MM.1S (cell line): ENCODE measurements at regions not wholly inside any gene's neighbourhood (a gene's known extent, or its start where the extent isn't known, plus 50 kb on each side); places are given as distances from the start of the nearest gene placed in this dataset.

Experiments used
- DNase-seq: peaks from one replicate; pipeline ENCODE4 v3.0.0-alpha.2; 2015
- H2AFZ ChIP-seq: fragments of 300-600 bp; sonication (generic); 2 replicates; pipeline ENCODE4 v1.6.0; 2016; ENCODE audit warnings: antibody characterized with exemption, low read length
- H3F3A ChIP-seq: fragments of 300-600 bp; sonication (generic); 2 replicates; pipeline ENCODE4 v1.6.1; 2016; ENCODE audit warnings: mild to moderate bottlenecking, antibody characterized with exemption, low read length, moderate library complexity, mixed read lengths; ENCODE audit not compliant: insufficient read depth
- H3K27ac ChIP-seq: fragments of 300-600 bp; sonication (generic); 2 replicates; pipeline ENCODE4 v1.5.1; 2016; ENCODE audit warnings: mild to moderate bottlenecking, low read length
- H3K27me3 ChIP-seq: fragments of 300-600 bp; sonication (generic); replicated peaks from 2 replicates; pipeline ENCODE4 v1.6.0; 2016; ENCODE audit warnings: low read length; ENCODE audit not compliant: insufficient read depth
- H3K36me3 ChIP-seq: fragments of 300-600 bp; sonication (generic); replicated peaks from 2 replicates; pipeline ENCODE4 v1.6.1; 2016; ENCODE audit warnings: mild to moderate bottlenecking, low read length, mixed read lengths; ENCODE audit not compliant: insufficient read depth
- H3K4me1 ChIP-seq: fragments of 300-600 bp; sonication (generic); 2 replicates; pipeline ENCODE4 v1.6.1; 2016; ENCODE audit warnings: low read length, mixed read lengths
- H3K4me2 ChIP-seq: fragments of 300-600 bp; sonication (generic); 2 replicates; pipeline ENCODE4 v1.6.0; 2016; ENCODE audit warnings: low read depth, low read length
- H3K4me3 ChIP-seq: fragments of 300-600 bp; sonication (generic); 2 replicates; pipeline ENCODE4 v1.5.1; 2016; ENCODE audit warnings: low read length, mixed read lengths
- H3K79me2 ChIP-seq: fragments of 300-600 bp; sonication (generic); 2 replicates; pipeline ENCODE4 v1.6.1; 2016; ENCODE audit warnings: mixed run types, low read length, mixed read lengths
- H3K9ac ChIP-seq: fragments of 300-600 bp; sonication (generic); 2 replicates; pipeline ENCODE4 v1.6.1; 2016; ENCODE audit warnings: low read length, mixed read lengths
- H3K9me2 ChIP-seq: fragments of 300-600 bp; sonication (generic); replicated peaks from 2 replicates; pipeline ENCODE4 v1.6.1; 2016; ENCODE audit warnings: mild to moderate bottlenecking, low read length, mixed read lengths; ENCODE audit not compliant: insufficient read depth
- H3K9me3 ChIP-seq: fragments of 300-600 bp; sonication (generic); replicated peaks from 2 replicates; pipeline ENCODE4 v1.6.1; 2016; ENCODE audit warnings: mild to moderate bottlenecking, low read length, mixed read lengths; ENCODE audit not compliant: insufficient read depth
- H4K20me1 ChIP-seq: fragments of 300-600 bp; sonication (generic); 2 replicates; pipeline ENCODE4 v1.6.1; 2016; ENCODE audit warnings: mild to moderate bottlenecking, low read length, moderate library complexity, mixed read lengths; ENCODE audit not compliant: insufficient read depth
- EZH2 ChIP-seq: fragments of 300-600 bp; sonication (generic); optimal IDR thresholded peaks from 2 replicates; pipeline ENCODE3; 2017; ENCODE audit warnings: low read depth, mild to moderate bottlenecking, antibody characterized with exemption, low read length, mixed read lengths
- EZH2phosphoT487 ChIP-seq: fragments of 300-600 bp; sonication (generic); IDR thresholded peaks from 2 replicates; pipeline ENCODE4 v1.6.1; 2018; ENCODE audit warnings: antibody characterized with exemption, low read length
- TF ChIP-seq, protein P1 (sequence below): fragments of 300-600 bp; sonication (generic); IDR thresholded peaks from 2 replicates; pipeline ENCODE4 v1.5.1; 2016; ENCODE audit warnings: antibody characterized with exemption, low read length, mixed read lengths

- Histone ChIP-seq H4K20me1 (no peaks in the 10 kb centered on the region), H3K9ac (no peak overlapping the region), H3K27me3 (no peaks in the 10 kb centered on the region), H3K9me2 (no peaks in the 10 kb centered on the region), H3K9me3 (no peaks in the 10 kb centered on the region), H3K4me1 (no peaks in the 10 kb centered on the region), H3K4me2 (no peak overlapping the region), H3F3A (no peaks in the 10 kb centered on the region), H3K79me2 (no peaks in the 10 kb centered on the region), H3K27ac (no peak overlapping the region), H3K36me3 (no peaks in the 10 kb centered on the region), H2AFZ (no peak overlapping the region), H3K4me3 (no peak overlapping the region)
- TF ChIP-seq, protein P1, sequence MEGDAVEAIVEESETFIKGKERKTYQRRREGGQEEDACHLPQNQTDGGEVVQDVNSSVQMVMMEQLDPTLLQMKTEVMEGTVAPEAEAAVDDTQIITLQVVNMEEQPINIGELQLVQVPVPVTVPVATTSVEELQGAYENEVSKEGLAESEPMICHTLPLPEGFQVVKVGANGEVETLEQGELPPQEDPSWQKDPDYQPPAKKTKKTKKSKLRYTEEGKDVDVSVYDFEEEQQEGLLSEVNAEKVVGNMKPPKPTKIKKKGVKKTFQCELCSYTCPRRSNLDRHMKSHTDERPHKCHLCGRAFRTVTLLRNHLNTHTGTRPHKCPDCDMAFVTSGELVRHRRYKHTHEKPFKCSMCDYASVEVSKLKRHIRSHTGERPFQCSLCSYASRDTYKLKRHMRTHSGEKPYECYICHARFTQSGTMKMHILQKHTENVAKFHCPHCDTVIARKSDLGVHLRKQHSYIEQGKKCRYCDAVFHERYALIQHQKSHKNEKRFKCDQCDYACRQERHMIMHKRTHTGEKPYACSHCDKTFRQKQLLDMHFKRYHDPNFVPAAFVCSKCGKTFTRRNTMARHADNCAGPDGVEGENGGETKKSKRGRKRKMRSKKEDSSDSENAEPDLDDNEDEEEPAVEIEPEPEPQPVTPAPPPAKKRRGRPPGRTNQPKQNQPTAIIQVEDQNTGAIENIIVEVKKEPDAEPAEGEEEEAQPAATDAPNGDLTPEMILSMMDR = no peak
- TF ChIP-seq EZH2phosphoT487 (no peak), EZH2 (no peak)
- no peak for DNase-seq
Observed at GRCh38 chr4:71206763-71207162, 132.1 kb upstream of the SLC4A4 start.

- Histone ChIP-seq H3K4me1 (no peaks in the 10 kb centered on the region), H2AFZ (no peak overlapping the region), H3K27ac (no peak overlapping the region), H3K36me3 (no peaks in the 10 kb centered on the region), H3K79me2 (no peaks in the 10 kb centered on the region), H4K20me1 (no peaks in the 10 kb centered on the region), H3F3A (no peaks in the 10 kb centered on the region), H3K9ac (no peak overlapping the region), H3K9me3 (no peaks in the 10 kb centered on the region), H3K27me3 (no peaks in the 10 kb centered on the region), H3K9me2 (no peaks in the 10 kb centered on the region), H3K4me2 (no peak overlapping the region), H3K4me3 (no peak overlapping the region)
- no peak for TF ChIP-seq EZH2phosphoT487
- TF ChIP-seq EZH2 = no peak
- TF ChIP-seq, protein P1 = no peak
- no peak for DNase-seq
Observed at GRCh38 chr4:71209161-71209560, 129.7 kb upstream of the SLC4A4 start.

- H3K4me1 ChIP-seq = no peaks in the 10 kb centered on the region
- no peaks in the 10 kb centered on the region for H3K79me2 ChIP-seq
- H3K27me3 ChIP-seq = no peaks in the 10 kb centered on the region
- no peaks in the 10 kb centered on the region for H3K9me3 ChIP-seq
- no peak overlapping the region for H2AFZ ChIP-seq
- TF ChIP-seq EZH2 (no peak), EZH2phosphoT487 (no peak)
- TF ChIP-seq, protein P1 = no peak
- H3K9me2 ChIP-seq = no peaks in the 10 kb centered on the region
- no peak overlapping the region for H3K27ac ChIP-seq
- DNase-seq = no peak
- no peaks in the 10 kb centered on the region for H4K20me1 ChIP-seq
- H3K36me3 ChIP-seq = no peaks in the 10 kb centered on the region
- H3K4me3 ChIP-seq = no peak overlapping the region
- no peak overlapping the region for H3K9ac ChIP-seq
- H3F3A ChIP-seq = no peaks in the 10 kb centered on the region
- H3K4me2 ChIP-seq = no peak overlapping the region
Observed at GRCh38 chr4:71210823-71211222, 128.0 kb upstream of the SLC4A4 start.

DNA sequence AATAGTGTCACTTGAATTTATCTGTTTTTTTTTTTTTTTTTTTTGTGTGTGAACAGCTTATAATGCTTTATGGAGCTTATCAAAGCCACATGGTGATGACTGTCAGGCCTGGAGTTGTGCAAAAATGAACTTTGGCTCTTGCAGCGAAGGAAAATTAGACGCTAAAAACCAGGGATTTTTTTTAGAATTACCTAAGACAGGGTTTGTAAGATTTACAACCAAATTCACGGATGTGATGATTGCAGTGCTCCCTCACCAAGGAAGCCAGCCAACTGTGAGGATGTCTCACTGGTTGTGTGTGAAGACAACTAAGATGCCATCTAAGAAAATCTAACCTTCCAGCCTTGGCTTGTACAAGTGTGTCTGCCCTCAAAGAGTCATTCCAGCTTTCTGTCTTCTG lies 127.1 kb upstream of the SLC4A4 start:
- no peak overlapping the region for H2AFZ ChIP-seq
- H3K4me1 ChIP-seq = no peaks in the 10 kb centered on the region
- no peaks in the 10 kb centered on the region for H3K36me3 ChIP-seq
- no peaks in the 10 kb centered on the region for H3K9me3 ChIP-seq
- no peaks in the 10 kb centered on the region for H3F3A ChIP-seq
- H3K9ac ChIP-seq = no peak overlapping the region
- TF ChIP-seq, protein P1 = no peak
- TF ChIP-seq EZH2 (no peak), EZH2phosphoT487 (no peak)
- no peak overlapping the region for H3K4me3 ChIP-seq
- H3K27ac ChIP-seq = no peak overlapping the region
- no peaks in the 10 kb centered on the region for H4K20me1 ChIP-seq
- H3K4me2 ChIP-seq = no peak overlapping the region
- no peaks in the 10 kb centered on the region for H3K27me3 ChIP-seq
- H3K9me2 ChIP-seq = no peaks in the 10 kb centered on the region
- no peaks in the 10 kb centered on the region for H3K79me2 ChIP-seq
- DNase-seq = no peak
